ENCODE measurements at regions not wholly inside any gene's neighbourhood (a gene's known extent, or its start where the extent isn't known, plus 50 kb on each side); places are given as distances from the start of the nearest gene placed in this dataset.

- Histone ChIP-seq H3F3A (ENCODE audit: control insufficient read depth, insufficient read depth) (no peaks in the 10 kb centered on the region), H3K9me2 (replicated peaks; ENCODE audit: control insufficient read depth, low read length) (no peaks in the 10 kb centered on the region), H3K79me2 (ENCODE audit: control insufficient read depth, low read length) (no peaks in the 10 kb centered on the region), H3K27ac (ENCODE audit: low read depth, low read length) (no peak overlapping the region), H3K36me3 (ENCODE audit: control insufficient read depth, low read length) (no peaks in the 10 kb centered on the region), H3K4me3 (ENCODE audit: low read length) (no peak overlapping the region), H3K27me3 (ENCODE audit: control insufficient read depth, low read length) (no peaks in the 10 kb centered on the region), H3K9me3 (ENCODE audit: control insufficient read depth, insufficient read depth, low read length) (no peaks in the 10 kb centered on the region), H3K4me2 (ENCODE audit: low read length) (no peak overlapping the region), H4K20me1 (ENCODE audit: control insufficient read depth, insufficient read depth, low read depth, low read length) (no peaks in the 10 kb centered on the region), H3K4me1 (ENCODE audit: control insufficient read depth, low read length) (no peaks in the 10 kb centered on the region)
- no peak for TF ChIP-seq EZH2phosphoT487 (IDR thresholded peaks at IDR 0.05; ENCODE audit: borderline replicate concordance, low read length)
- TF ChIP-seq, protein P1, sequence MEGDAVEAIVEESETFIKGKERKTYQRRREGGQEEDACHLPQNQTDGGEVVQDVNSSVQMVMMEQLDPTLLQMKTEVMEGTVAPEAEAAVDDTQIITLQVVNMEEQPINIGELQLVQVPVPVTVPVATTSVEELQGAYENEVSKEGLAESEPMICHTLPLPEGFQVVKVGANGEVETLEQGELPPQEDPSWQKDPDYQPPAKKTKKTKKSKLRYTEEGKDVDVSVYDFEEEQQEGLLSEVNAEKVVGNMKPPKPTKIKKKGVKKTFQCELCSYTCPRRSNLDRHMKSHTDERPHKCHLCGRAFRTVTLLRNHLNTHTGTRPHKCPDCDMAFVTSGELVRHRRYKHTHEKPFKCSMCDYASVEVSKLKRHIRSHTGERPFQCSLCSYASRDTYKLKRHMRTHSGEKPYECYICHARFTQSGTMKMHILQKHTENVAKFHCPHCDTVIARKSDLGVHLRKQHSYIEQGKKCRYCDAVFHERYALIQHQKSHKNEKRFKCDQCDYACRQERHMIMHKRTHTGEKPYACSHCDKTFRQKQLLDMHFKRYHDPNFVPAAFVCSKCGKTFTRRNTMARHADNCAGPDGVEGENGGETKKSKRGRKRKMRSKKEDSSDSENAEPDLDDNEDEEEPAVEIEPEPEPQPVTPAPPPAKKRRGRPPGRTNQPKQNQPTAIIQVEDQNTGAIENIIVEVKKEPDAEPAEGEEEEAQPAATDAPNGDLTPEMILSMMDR (IDR thresholded peaks at IDR 0.05; ENCODE audit: low read depth, low read length, poor library complexity, severe bottlenecking) = no peak
These were observed 484.7 kb upstream of the CNTN4 start for GRCh38 chr3:1613962-1614361.

- Histone ChIP-seq H3K9me3 (ENCODE audit: control insufficient read depth, insufficient read depth, low read length) (no peaks in the 10 kb centered on the region), H3K4me1 (ENCODE audit: control insufficient read depth, low read length) (no peaks in the 10 kb centered on the region), H3K79me2 (ENCODE audit: control insufficient read depth, low read length) (no peaks in the 10 kb centered on the region), H3K4me3 (ENCODE audit: low read length) (no peak overlapping the region), H3K27me3 (ENCODE audit: control insufficient read depth, low read length) (no peaks in the 10 kb centered on the region), H3K9me2 (replicated peaks; ENCODE audit: control insufficient read depth, low read length) (no peaks in the 10 kb centered on the region), H3K36me3 (ENCODE audit: control insufficient read depth, low read length) (no peaks in the 10 kb centered on the region), H3K27ac (ENCODE audit: low read depth, low read length) (no peak overlapping the region), H3K4me2 (ENCODE audit: low read length) (no peak overlapping the region), H4K20me1 (ENCODE audit: control insufficient read depth, insufficient read depth, low read depth, low read length) (no peaks in the 10 kb centered on the region), H3F3A (ENCODE audit: control insufficient read depth, insufficient read depth) (no peaks in the 10 kb centered on the region)
- TF ChIP-seq, protein P1 (IDR thresholded peaks at IDR 0.05; ENCODE audit: low read depth, low read length, poor library complexity, severe bottlenecking) = no peak
- no peak for TF ChIP-seq EZH2phosphoT487 (IDR thresholded peaks at IDR 0.05; ENCODE audit: borderline replicate concordance, low read length)
These were observed 481.9 kb upstream of the CNTN4 start for GRCh38 chr3:1616744-1617143.

GRCh38 chr3:1623896-1624295 lies 474.8 kb upstream of the CNTN4 start:
- H3K4me2 ChIP-seq (ENCODE audit: low read length) = no peak overlapping the region
- H3K9me2 ChIP-seq (replicated peaks; ENCODE audit: control insufficient read depth, low read length) = no peaks in the 10 kb centered on the region
- H3K4me1 ChIP-seq (ENCODE audit: control insufficient read depth, low read length) = no peaks in the 10 kb centered on the region
- no peaks in the 10 kb centered on the region for H3K79me2 ChIP-seq (ENCODE audit: control insufficient read depth, low read length)
- H3K27ac ChIP-seq (ENCODE audit: low read depth, low read length) = no peak overlapping the region
- no peak for TF ChIP-seq EZH2phosphoT487 (IDR thresholded peaks at IDR 0.05; ENCODE audit: borderline replicate concordance, low read length)
- TF ChIP-seq, protein P1 (IDR thresholded peaks at IDR 0.05; ENCODE audit: low read depth, low read length, poor library complexity, severe bottlenecking) = no peak
- no peaks in the 10 kb centered on the region for H3K36me3 ChIP-seq (ENCODE audit: control insufficient read depth, low read length)
- no peaks in the 10 kb centered on the region for H3K9me3 ChIP-seq (ENCODE audit: control insufficient read depth, insufficient read depth, low read length)
- no peaks in the 10 kb centered on the region for H4K20me1 ChIP-seq (ENCODE audit: control insufficient read depth, insufficient read depth, low read depth, low read length)
- no peaks in the 10 kb centered on the region for H3K27me3 ChIP-seq (ENCODE audit: control insufficient read depth, low read length)
- no peak overlapping the region for H3K4me3 ChIP-seq (ENCODE audit: low read length)
- no peaks in the 10 kb centered on the region for H3F3A ChIP-seq (ENCODE audit: control insufficient read depth, insufficient read depth)

GRCh38 chr3:1632128-1632527 lies 466.5 kb upstream of the CNTN4 start:
- no peaks in the 10 kb centered on the region for H3K4me1 ChIP-seq (ENCODE audit: control insufficient read depth, low read length)
- TF ChIP-seq, protein P1 (IDR thresholded peaks at IDR 0.05; ENCODE audit: low read depth, low read length, poor library complexity, severe bottlenecking) = no peak
- no peak for TF ChIP-seq EZH2phosphoT487 (IDR thresholded peaks at IDR 0.05; ENCODE audit: borderline replicate concordance, low read length)
- H3K4me2 ChIP-seq (ENCODE audit: low read length) = no peak overlapping the region
- H3K79me2 ChIP-seq (ENCODE audit: control insufficient read depth, low read length) = no peaks in the 10 kb centered on the region
- H3K4me3 ChIP-seq (ENCODE audit: low read length) = no peak overlapping the region
- H3F3A ChIP-seq (ENCODE audit: control insufficient read depth, insufficient read depth) = no peaks in the 10 kb centered on the region
- no peaks in the 10 kb centered on the region for H3K9me3 ChIP-seq (ENCODE audit: control insufficient read depth, insufficient read depth, low read length)
- H3K36me3 ChIP-seq (ENCODE audit: control insufficient read depth, low read length) = no peaks in the 10 kb centered on the region
- no peak overlapping the region for H3K27ac ChIP-seq (ENCODE audit: low read depth, low read length)
- no peaks in the 10 kb centered on the region for H3K9me2 ChIP-seq (replicated peaks; ENCODE audit: control insufficient read depth, low read length)
- H4K20me1 ChIP-seq (ENCODE audit: control insufficient read depth, insufficient read depth, low read depth, low read length) = no peaks in the 10 kb centered on the region
- H3K27me3 ChIP-seq (ENCODE audit: control insufficient read depth, low read length) = no peaks in the 10 kb centered on the region
